ENCODE measurements at regions not wholly inside any gene's neighbourhood (a gene's known extent, or its start where the extent isn't known, plus 50 kb on each side); places are given as distances from the start of the nearest gene placed in this dataset.

DNA sequence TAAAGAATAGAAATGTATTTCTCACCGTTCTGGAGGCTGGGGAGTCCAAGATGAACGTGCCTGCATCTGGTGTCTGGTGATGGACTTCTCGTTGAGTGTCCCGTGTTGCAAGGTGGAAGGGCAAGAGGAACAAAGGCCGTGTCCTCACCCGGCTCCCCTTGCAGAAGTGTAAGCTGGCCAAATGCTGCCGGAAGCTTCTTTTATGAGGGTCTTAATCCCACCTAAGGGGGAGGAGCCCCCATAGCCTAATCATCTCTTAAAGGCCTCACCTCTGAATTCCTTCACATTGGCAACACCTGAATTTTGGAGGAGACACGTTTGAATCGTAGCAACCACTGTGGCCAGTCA lies 99.1 kb upstream of the DAP start:
- TF ChIP-seq, protein P1, sequence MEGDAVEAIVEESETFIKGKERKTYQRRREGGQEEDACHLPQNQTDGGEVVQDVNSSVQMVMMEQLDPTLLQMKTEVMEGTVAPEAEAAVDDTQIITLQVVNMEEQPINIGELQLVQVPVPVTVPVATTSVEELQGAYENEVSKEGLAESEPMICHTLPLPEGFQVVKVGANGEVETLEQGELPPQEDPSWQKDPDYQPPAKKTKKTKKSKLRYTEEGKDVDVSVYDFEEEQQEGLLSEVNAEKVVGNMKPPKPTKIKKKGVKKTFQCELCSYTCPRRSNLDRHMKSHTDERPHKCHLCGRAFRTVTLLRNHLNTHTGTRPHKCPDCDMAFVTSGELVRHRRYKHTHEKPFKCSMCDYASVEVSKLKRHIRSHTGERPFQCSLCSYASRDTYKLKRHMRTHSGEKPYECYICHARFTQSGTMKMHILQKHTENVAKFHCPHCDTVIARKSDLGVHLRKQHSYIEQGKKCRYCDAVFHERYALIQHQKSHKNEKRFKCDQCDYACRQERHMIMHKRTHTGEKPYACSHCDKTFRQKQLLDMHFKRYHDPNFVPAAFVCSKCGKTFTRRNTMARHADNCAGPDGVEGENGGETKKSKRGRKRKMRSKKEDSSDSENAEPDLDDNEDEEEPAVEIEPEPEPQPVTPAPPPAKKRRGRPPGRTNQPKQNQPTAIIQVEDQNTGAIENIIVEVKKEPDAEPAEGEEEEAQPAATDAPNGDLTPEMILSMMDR (IDR thresholded peaks at IDR 0.05; ENCODE audit: low read depth, low read length, missing control alignments) = no peak
- no peak overlapping the region for H3K4me3 ChIP-seq (ENCODE audit: low read depth, low read length)
- H3K27me3 ChIP-seq (replicated peaks) = no peaks in the 10 kb centered on the region
- no peaks in the 10 kb centered on the region for H3K36me3 ChIP-seq (replicated peaks)
- no peak for DNase-seq
- in situ Hi-C loops (cut with HindIII; ENCODE audit: low pct_ligation_motif_present, low sequenced_read_pairs) = no loop called here
- no peak overlapping the region for H3K27ac ChIP-seq

DNA sequence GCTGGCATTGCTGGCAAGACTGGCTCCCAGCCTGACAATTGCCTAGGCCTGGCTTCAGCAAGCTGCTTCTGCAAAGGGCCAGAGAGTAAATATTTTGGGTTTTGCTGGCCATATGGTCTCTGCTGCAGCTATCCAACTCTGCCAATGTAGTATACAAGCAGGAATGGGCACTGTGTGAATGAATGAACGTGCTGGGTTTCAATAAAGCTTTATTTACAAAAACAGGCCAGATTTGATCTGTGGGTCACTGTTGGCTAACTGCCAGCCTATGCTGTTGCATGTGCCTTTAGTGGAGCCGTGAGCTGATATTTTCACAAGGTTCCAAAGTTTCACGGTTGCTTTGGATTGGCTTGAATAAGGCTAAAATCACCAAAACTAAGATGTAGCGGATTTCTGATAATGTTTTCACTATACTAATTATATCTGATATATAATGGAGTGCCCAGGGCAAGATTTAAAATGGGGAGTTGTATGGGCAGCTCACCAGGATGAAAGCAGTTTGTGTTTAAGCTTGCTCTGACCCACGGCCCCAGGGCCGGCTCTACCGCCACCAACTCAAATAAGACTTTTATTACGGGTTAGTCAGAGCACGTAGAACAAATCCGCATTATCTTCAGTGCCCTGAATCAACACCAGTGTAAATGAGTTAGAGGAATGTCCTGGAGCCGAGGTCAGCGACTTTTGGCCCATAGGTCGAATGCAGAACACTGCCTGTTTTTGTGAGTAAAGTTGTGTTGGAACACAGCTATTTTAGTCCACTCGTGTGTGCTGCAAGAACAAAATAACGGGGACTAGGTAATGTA lies 98.6 kb upstream of the DAP start:
- H3K36me3 ChIP-seq (replicated peaks) = no peaks in the 10 kb centered on the region
- no peaks in the 10 kb centered on the region for H3K27me3 ChIP-seq (replicated peaks)
- TF ChIP-seq, protein P1 (IDR thresholded peaks at IDR 0.05; ENCODE audit: low read depth, low read length, missing control alignments) = no peak
- no peak overlapping the region for H3K27ac ChIP-seq
- no peak for DNase-seq
- H3K4me3 ChIP-seq (ENCODE audit: low read depth, low read length) = no peak overlapping the region
- in situ Hi-C loops (cut with HindIII; ENCODE audit: low pct_ligation_motif_present, low sequenced_read_pairs) = no loop called here

DNA sequence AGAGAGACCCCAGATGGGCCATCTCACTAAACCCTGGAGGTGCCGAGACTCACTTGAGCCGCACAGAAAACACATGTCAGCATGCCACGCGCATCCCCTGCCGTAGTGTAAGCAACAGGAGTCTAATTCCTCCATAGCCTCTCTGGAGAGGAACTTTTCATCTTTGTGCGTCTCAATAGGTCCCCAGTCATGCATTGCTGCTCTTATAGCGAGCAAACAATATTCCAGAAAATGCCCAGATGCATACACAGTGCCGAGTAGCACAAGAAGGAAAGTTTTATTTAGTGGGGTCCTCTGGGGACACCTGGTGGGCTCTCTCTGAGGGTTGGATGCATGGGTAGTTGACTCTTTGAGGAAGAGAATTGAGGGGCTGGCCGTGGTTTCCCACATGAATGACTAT lies 97.9 kb upstream of the DAP start:
- Histone ChIP-seq H3K27ac (no peak overlapping the region), H3K27me3 (replicated peaks) (no peaks in the 10 kb centered on the region), H3K4me3 (ENCODE audit: low read depth, low read length) (no peak overlapping the region), H3K36me3 (replicated peaks) (no peaks in the 10 kb centered on the region)
- TF ChIP-seq, protein P1 (IDR thresholded peaks at IDR 0.05; ENCODE audit: low read depth, low read length, missing control alignments) = peak; percentile 11
- in situ Hi-C loops (cut with HindIII; ENCODE audit: low pct_ligation_motif_present, low sequenced_read_pairs) = no loop called here
- no peak for DNase-seq

DNA sequence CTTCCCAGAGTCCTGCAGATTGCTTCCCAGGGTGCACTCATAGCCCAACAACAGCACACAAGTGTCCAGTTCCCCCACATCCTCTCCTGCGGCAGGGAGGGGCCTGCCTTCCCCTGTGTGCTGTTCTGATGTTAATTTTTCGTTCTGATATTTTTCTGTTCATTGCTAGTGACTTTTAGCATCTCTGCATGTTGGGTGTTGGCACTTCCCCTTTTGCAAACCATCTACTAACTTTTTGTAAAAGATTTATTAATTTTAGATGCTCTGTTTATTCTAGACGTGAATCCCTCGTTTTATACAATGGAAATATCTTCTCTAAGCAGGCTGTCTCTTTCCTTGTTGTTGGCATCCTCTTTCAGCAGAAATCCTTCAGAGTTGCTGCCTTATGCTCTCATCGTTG lies 97.3 kb upstream of the DAP start:
- Histone ChIP-seq H3K27me3 (replicated peaks) (no peaks in the 10 kb centered on the region), H3K27ac (no peak overlapping the region), H3K4me3 (ENCODE audit: low read depth, low read length) (no peak overlapping the region), H3K36me3 (replicated peaks) (no peaks in the 10 kb centered on the region)
- TF ChIP-seq, protein P1 (IDR thresholded peaks at IDR 0.05; ENCODE audit: low read depth, low read length, missing control alignments) = no peak
- in situ Hi-C loops (cut with HindIII; ENCODE audit: low pct_ligation_motif_present, low sequenced_read_pairs) = no loop called here
- no peak for DNase-seq

DNA sequence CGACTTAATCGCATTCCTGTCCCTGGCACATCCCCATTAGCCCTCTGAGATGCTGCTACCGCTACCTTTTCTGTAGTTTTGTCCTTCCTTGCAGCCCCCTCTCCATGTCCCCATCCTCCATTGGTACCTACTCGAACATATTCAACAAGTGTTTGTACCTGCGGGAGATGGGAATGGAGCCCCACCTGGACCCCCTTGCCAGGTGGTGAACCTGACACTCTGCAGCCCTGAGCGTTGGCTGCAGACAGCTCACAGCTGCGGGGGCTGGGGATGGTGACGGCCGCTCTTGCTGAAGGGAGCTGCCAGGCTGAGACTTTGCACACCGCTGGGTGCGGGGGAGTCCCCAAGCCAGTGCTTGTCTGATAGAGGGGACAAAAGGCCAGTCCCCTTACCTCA lies 96.3 kb upstream of the DAP start:
- in situ Hi-C loops (cut with HindIII; ENCODE audit: low pct_ligation_motif_present, low sequenced_read_pairs) = no loop called here
- TF ChIP-seq, protein P1 (IDR thresholded peaks at IDR 0.05; ENCODE audit: low read depth, low read length, missing control alignments) = no peak
- no peak overlapping the region for H3K4me3 ChIP-seq (ENCODE audit: low read depth, low read length)
- H3K27me3 ChIP-seq (replicated peaks) = no peaks in the 10 kb centered on the region
- H3K27ac ChIP-seq = no peak overlapping the region
- H3K36me3 ChIP-seq (replicated peaks) = no peaks in the 10 kb centered on the region
- no peak for DNase-seq

Measured in brain microvascular endothelial cell (primary cell).